HCT116 (cell line): ENCODE measurements at regions not wholly inside any gene's neighbourhood (a gene's known extent, or its start where the extent isn't known, plus 50 kb on each side); places are given as distances from the start of the nearest gene placed in this dataset.

Experiments used
- ATAC-seq: fragments of 200-7000 bp; cut with Tn5 transposase; 2 replicates; pipeline ENCODE4 v1.9.1; 2020; ENCODE audit warnings: mild to moderate bottlenecking, moderate library complexity
- BruUV-seq: library from RNA; stranded (reverse); fragments of 400-500 nt; replicated peaks from 2 replicates; lab custom pipeline; 2021; lab: Mats Ljungman, UMichigan
- CTCF ChIA-PET: fragments of 300-600 bp; sonication (Branson Sonifier 250); formaldehyde crosslinking; loops from one replicate; lab custom pipeline; 2021; ENCODE audit warnings: antibody characterized with exemption; lab: Charles Lee
- POLR2A ChIA-PET: fragments of 300-600, 350-600 bp; sonication (Branson Sonifier 250); formaldehyde crosslinking; loops from one replicate; lab custom pipeline; 2021; ENCODE audit warnings: antibody characterized with exemption; lab: Charles Lee
- RAD21 ChIA-PET, 2 experiments: fragments of 300-600 bp; sonication (Branson Sonifier 250); formaldehyde crosslinking; loops; one replicate each; lab custom pipeline; 2023; ENCODE audit warnings: low total read pairs in 2 of 2; ENCODE audit not compliant: uncharacterized antibody in 2 of 2, unreplicated experiment in 2 of 2, low non-redundant PET in 1 of 2; lab: Charles Lee
- DNase-seq: peaks from one replicate; pipeline ENCODE4 v3.0.0-alpha.2; 2010; ENCODE audit warnings: low read depth, low spot score
- H2AFZ ChIP-seq: fragments of 200-600 bp; shearing (Covaris generic), sonication (generic); 2 replicates; pipeline ENCODE4 v1.6.1; 2017; ENCODE audit warnings: low read depth, mixed run types, mixed read lengths, antibody characterized with exemption, low read length; ENCODE audit not compliant: poor library complexity, severe bottlenecking
- H3K27ac ChIP-seq: 2 replicates; pipeline ENCODE4 v1.5.1; 2012; ENCODE audit warnings: low read depth, low read length
- H3K27me3 ChIP-seq: fragments of 200-600 bp; sonication (generic); 2 replicates; pipeline ENCODE4 v1.6.1; 2016; ENCODE audit warnings: mixed run types, low read length, mixed read lengths; ENCODE audit not compliant: insufficient read depth
- H3K36me3 ChIP-seq, 2 experiments: fragments of 200-500 bp in 1 of 2; fragments of 200-600 bp in 1 of 2; sonication (Bioruptor generic) in 1 of 2; sonication (generic) in 1 of 2; 2 replicates each; pipeline versions ENCODE4 v1.5.1 to v1.6.1; 2014 to 2016; ENCODE audit warnings: low read length in 2 of 2, inconsistent platforms in 1 of 2, mixed read lengths in 1 of 2, mixed run types in 1 of 2; ENCODE audit not compliant: insufficient read depth in 2 of 2, control insufficient read depth in 1 of 2
- H3K4me1 ChIP-seq, 2 experiments: fragments of 200-600 bp in 1 of 2; sonication (generic) in 1 of 2; 2 replicates each; pipeline versions ENCODE4 v1.5.1 to v1.6.1; 2012 to 2017; ENCODE audit warnings: low read length in 2 of 2, inconsistent platforms in 1 of 2, mild to moderate bottlenecking in 1 of 2, mixed read lengths in 1 of 2, mixed run types in 1 of 2, moderate library complexity in 1 of 2; ENCODE audit not compliant: insufficient read depth in 2 of 2, control insufficient read depth in 1 of 2
- H3K4me2 ChIP-seq: fragments of 200-600 bp; sonication (generic); 2 replicates; pipeline ENCODE4 v1.6.1; 2017; ENCODE audit warnings: mixed run types, low read length, mixed read lengths
- H3K4me3 ChIP-seq, 2 experiments: fragments of 200-600 bp in 1 of 2; sonication (generic) in 1 of 2; replicated peaks in 1 of 2; 2 replicates each; pipeline ENCODE4 v1.5.1; 2011 to 2016; ENCODE audit warnings: low read length in 2 of 2, control low read depth in 1 of 2, low read depth in 1 of 2, mild to moderate bottlenecking in 1 of 2, mixed read lengths in 1 of 2, mixed run types in 1 of 2
- H3K79me2 ChIP-seq: fragments of 200-600 bp; sonication (generic); 2 replicates; pipeline ENCODE4 v1.6.1; 2017; ENCODE audit warnings: mild to moderate bottlenecking, mixed run types, low read length, moderate library complexity, mixed read lengths; ENCODE audit not compliant: insufficient read depth
- H3K9ac ChIP-seq: fragments of 200-600 bp; sonication (generic); 2 replicates; pipeline ENCODE4 v1.6.1; 2016; ENCODE audit warnings: low read length, mixed read lengths
- H3K9me2 ChIP-seq: fragments of 200-600 bp; sonication (generic), shearing (Covaris generic); 2 replicates; pipeline ENCODE4 v1.6.1; 2017; ENCODE audit warnings: mixed run types, mild to moderate bottlenecking, moderate library complexity; ENCODE audit not compliant: insufficient read depth
- H3K9me3 ChIP-seq, 2 experiments: fragments of 200-500 bp in 1 of 2; fragments of 200-600 bp in 1 of 2; sonication (Bioruptor generic) in 1 of 2; sonication (generic) in 1 of 2; 2 replicates each; pipeline ENCODE4 v1.6.1; 2014 to 2017; ENCODE audit warnings: low read length in 2 of 2, mixed read lengths in 2 of 2, inconsistent platforms in 1 of 2, low read depth in 1 of 2, mild to moderate bottlenecking in 1 of 2, mixed run types in 1 of 2, moderate library complexity in 1 of 2; ENCODE audit not compliant: control insufficient read depth in 1 of 2, insufficient read depth in 1 of 2
- H4K20me1 ChIP-seq: fragments of 200-600 bp; sonication (generic), shearing (Covaris generic); 2 replicates; pipeline ENCODE4 v1.6.1; 2017; ENCODE audit warnings: mixed run types, mild to moderate bottlenecking, moderate library complexity; ENCODE audit not compliant: insufficient read depth
- CBX3 ChIP-seq: IDR thresholded peaks from 2 replicates; pipeline ENCODE4 v1.6.1; 2012; ENCODE audit warnings: low read depth
- CEBPB ChIP-seq: IDR thresholded peaks from 2 replicates; pipeline ENCODE4 v1.6.1; 2012; ENCODE audit warnings: low read depth
- EZH2 ChIP-seq: fragments of 200-600 bp; sonication (generic); IDR thresholded peaks from 2 replicates; pipeline ENCODE4 v1.6.1; 2017; ENCODE audit warnings: antibody characterized with exemption, mixed run types
- EZH2phosphoT487 ChIP-seq: fragments of 200-600 bp; IDR thresholded peaks from 2 replicates; pipeline ENCODE4 v1.6.1; 2018; ENCODE audit warnings: antibody characterized with exemption, borderline replicate concordance
- FOSL1 ChIP-seq: IDR thresholded peaks from 2 replicates; pipeline ENCODE4 v1.6.1; 2012; ENCODE audit warnings: low read depth
- JUND ChIP-seq: IDR thresholded peaks from 2 replicates; pipeline ENCODE4 v1.6.1; 2012
- POLR2A ChIP-seq: IDR thresholded peaks from 2 replicates; pipeline ENCODE4 v1.7.0; 2011; ENCODE audit warnings: borderline replicate concordance; ENCODE audit not compliant: insufficient read depth, insufficient read length; ENCODE audit errors: extremely low read depth
- POLR2AphosphoS5 ChIP-seq: IDR thresholded peaks from 2 replicates; pipeline ENCODE4 v1.6.1; 2011; ENCODE audit warnings: mild to moderate bottlenecking, low read depth, low read length, moderate library complexity
- RAD21 ChIP-seq: IDR thresholded peaks from 2 replicates; pipeline ENCODE4 v1.6.1; 2012; ENCODE audit warnings: low read depth, mild to moderate bottlenecking
- SIN3A ChIP-seq: IDR thresholded peaks from 2 replicates; pipeline ENCODE4 v1.6.1; 2012; ENCODE audit warnings: low read depth
- SP1 ChIP-seq: IDR thresholded peaks from 2 replicates; pipeline ENCODE4 v1.6.1; 2012; ENCODE audit warnings: low read depth
- SRF ChIP-seq: IDR thresholded peaks from 2 replicates; pipeline ENCODE4 v1.6.1; 2012; ENCODE audit warnings: low read depth
- TCF7L2 ChIP-seq: IDR thresholded peaks from 2 replicates; pipeline ENCODE4 v1.7.0; 2011; ENCODE audit warnings: borderline replicate concordance, inconsistent platforms; ENCODE audit not compliant: insufficient read depth, insufficient read length; ENCODE audit errors: extremely low read depth
- YY1 ChIP-seq: IDR thresholded peaks from 2 replicates; pipeline ENCODE4 v1.6.1; 2011; ENCODE audit warnings: low read length, low read depth, moderate library complexity, mild to moderate bottlenecking; ENCODE audit not compliant: insufficient replicate concordance; ENCODE audit errors: extremely low read depth
- ZFX ChIP-seq: fragments of 450-650 bp; IDR thresholded peaks from 2 replicates; pipeline ENCODE4 v1.6.1; 2017
- intact Hi-C: fragments of 100-400 bp; cut with micrococcal nuclease; formaldehyde crosslinking; loops from 2 replicates; pipeline ENCODE4 v1.10.0; 2022
- TF ChIP-seq, protein P1 (sequence below): IDR thresholded peaks from 2 replicates; pipeline ENCODE4 v1.6.1; 2011; ENCODE audit warnings: mild to moderate bottlenecking, low read length, moderate library complexity; ENCODE audit not compliant: insufficient replicate concordance; ENCODE audit errors: extremely low read depth
- TF ChIP-seq, protein P2 (sequence below), 3 experiments: fragments of 200-600 bp in 1 of 3; sonication (generic) in 1 of 3; IDR thresholded peaks in 2 of 3; conservative IDR thresholded peaks in 1 of 3; 2 replicates each; pipeline ENCODE4 v1.5.1; 2012 to 2017; ENCODE audit warnings: low read depth in 2 of 3, low read length in 2 of 3, antibody characterized with exemption in 1 of 3, borderline replicate concordance in 1 of 3, control low read depth in 1 of 3, mild to moderate bottlenecking in 1 of 3, mixed read lengths in 1 of 3, mixed run types in 1 of 3, moderate library complexity in 1 of 3; ENCODE audit not compliant: insufficient read depth in 1 of 3
- TF ChIP-seq, protein P3 (sequence below): IDR thresholded peaks from 2 replicates; pipeline ENCODE4 v1.6.1; 2012

DNA sequence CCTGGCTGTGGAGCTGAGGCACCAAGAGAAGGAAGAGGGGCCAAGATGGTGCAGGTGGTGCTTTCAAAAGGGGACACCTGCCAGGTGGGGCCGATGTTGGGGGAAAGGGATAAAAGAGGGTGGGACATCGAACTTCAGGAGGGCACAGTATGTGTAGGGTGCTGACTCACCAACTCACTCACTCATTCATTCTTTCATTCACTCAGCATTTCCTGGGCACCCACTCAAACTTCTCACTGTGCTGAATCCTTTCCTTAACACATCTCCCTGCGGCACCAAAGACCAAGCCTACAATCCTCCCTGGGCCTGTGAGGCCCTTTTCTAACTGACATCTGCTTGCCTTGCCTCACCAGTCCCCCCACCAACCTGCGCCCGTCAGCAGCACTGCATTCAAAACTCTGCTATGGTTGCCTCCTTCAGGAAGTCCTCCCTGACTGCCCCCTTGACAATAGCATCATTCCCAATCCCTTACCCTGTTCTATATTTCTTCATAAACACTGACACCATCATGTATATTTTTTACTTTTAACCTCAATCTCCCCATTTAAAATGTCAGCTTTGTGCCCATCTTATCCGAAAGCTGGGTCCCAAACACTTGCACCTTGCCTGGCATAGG, 246.6 kb downstream of the MN1 start (continued):
- TF ChIP-seq, protein P1, sequence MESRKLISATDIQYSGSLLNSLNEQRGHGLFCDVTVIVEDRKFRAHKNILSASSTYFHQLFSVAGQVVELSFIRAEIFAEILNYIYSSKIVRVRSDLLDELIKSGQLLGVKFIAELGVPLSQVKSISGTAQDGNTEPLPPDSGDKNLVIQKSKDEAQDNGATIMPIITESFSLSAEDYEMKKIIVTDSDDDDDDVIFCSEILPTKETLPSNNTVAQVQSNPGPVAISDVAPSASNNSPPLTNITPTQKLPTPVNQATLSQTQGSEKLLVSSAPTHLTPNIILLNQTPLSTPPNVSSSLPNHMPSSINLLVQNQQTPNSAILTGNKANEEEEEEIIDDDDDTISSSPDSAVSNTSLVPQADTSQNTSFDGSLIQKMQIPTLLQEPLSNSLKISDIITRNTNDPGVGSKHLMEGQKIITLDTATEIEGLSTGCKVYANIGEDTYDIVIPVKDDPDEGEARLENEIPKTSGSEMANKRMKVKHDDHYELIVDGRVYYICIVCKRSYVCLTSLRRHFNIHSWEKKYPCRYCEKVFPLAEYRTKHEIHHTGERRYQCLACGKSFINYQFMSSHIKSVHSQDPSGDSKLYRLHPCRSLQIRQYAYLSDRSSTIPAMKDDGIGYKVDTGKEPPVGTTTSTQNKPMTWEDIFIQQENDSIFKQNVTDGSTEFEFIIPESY = no peak
- no peak for TF ChIP-seq FOSL1
- TF ChIP-seq EZH2phosphoT487 = no peak
- TF ChIP-seq EZH2 = no peak
- TF ChIP-seq SP1 = no peak
- TF ChIP-seq TCF7L2 = no peak
- no peak for TF ChIP-seq POLR2AphosphoS5
- TF ChIP-seq RAD21 = no peak

DNA sequence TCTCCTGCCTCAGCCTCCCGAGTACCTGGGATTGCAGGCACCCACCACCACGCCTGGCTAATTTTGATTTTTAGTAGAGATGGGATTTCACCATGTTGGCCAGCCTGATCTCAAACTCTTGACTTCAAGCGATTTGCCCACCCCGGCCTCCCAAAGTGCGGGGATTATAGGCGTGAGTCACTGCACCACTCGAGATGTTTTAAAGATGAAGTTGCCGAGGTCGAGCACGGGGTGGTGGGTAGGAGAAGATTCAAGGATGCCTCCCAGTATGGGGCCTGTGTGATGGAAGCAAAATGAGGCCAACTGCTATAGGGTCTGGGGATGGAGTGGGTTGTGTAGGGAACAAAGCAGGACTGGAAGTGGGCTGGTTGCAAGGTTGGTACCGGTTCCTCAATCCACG, 245.2 kb downstream of the MN1 start:
- ChIA-PET POLR2A (no interaction called here), RAD21 (no interaction called here), CTCF (no interaction called here)
- intact Hi-C loops = no loop called here
- no peaks in the 10 kb centered on the region for H4K20me1 ChIP-seq
- no peaks in the 10 kb centered on the region for H3K9me2 ChIP-seq
- DNase-seq (no peak), ATAC-seq (no peak)
- BruUV-seq = no TSS peak
- H3K9ac ChIP-seq = no peak overlapping the region
- H3K4me3 ChIP-seq = no peak overlapping the region
- no peaks in the 10 kb centered on the region for H3K79me2 ChIP-seq
- no peaks in the 10 kb centered on the region for H3K27me3 ChIP-seq
- H3K4me1 ChIP-seq = no peaks in the 10 kb centered on the region; a peak in 1 of 4 replicates
- no peak overlapping the region for H2AFZ ChIP-seq
- no peak overlapping the region for H3K4me2 ChIP-seq
- H3K9me3 ChIP-seq = no peaks in the 10 kb centered on the region; a peak in 1 of 4 replicates
- no peak overlapping the region for H3K27ac ChIP-seq
- no peaks in the 10 kb centered on the region for H3K36me3 ChIP-seq
- TF ChIP-seq SRF (no peak), FOSL1 (no peak), POLR2AphosphoS5 (no peak), CBX3 (no peak), JUND (no peak), POLR2A (no peak), ZFX (no peak), SIN3A (no peak), EZH2phosphoT487 (no peak), YY1 (no peak), CEBPB (no peak), SP1 (no peak), TCF7L2 (no peak)
- TF ChIP-seq, protein P2, sequence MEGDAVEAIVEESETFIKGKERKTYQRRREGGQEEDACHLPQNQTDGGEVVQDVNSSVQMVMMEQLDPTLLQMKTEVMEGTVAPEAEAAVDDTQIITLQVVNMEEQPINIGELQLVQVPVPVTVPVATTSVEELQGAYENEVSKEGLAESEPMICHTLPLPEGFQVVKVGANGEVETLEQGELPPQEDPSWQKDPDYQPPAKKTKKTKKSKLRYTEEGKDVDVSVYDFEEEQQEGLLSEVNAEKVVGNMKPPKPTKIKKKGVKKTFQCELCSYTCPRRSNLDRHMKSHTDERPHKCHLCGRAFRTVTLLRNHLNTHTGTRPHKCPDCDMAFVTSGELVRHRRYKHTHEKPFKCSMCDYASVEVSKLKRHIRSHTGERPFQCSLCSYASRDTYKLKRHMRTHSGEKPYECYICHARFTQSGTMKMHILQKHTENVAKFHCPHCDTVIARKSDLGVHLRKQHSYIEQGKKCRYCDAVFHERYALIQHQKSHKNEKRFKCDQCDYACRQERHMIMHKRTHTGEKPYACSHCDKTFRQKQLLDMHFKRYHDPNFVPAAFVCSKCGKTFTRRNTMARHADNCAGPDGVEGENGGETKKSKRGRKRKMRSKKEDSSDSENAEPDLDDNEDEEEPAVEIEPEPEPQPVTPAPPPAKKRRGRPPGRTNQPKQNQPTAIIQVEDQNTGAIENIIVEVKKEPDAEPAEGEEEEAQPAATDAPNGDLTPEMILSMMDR (IDR thresholded peaks at IDR 0.05 in 2 of 3, conservative IDR thresholded peaks at IDR 0.05 in 1 of 3; ENCODE audit: borderline replicate concordance in 1 of 3, insufficient read depth in 1 of 3, low read depth in 2 of 3, low read length in 2 of 3) = no peak
- TF ChIP-seq, protein P3, sequence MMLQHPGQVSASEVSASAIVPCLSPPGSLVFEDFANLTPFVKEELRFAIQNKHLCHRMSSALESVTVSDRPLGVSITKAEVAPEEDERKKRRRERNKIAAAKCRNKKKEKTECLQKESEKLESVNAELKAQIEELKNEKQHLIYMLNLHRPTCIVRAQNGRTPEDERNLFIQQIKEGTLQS = no peak
- TF ChIP-seq, protein P1 = no peak
